ENCODE measurements at regions not wholly inside any gene's neighbourhood (a gene's known extent, or its start where the extent isn't known, plus 50 kb on each side); places are given as distances from the start of the nearest gene placed in this dataset.

DNA sequence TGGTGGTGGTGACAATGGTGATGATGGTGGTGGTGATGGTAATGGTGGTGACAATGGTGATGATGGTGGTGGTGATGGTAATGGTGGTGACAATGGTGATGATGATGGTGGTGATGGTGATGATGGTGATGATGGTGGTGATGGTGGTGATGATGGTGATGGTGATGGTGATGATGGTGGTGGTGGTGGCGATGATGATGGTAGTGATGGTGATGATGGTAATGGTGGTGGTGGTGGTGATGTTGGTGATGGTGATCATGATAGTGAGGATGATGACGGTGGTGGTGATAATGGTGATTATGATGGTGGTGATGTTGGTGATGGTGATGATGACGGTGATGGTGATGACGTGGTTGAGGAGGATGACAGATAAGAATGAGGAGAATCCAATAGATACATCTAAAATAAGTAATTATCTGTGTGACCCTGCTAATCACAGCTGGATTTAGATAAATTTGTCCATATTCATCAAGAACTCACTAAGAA is 170.7 kb upstream of the SFSWAP start:
- TF ChIP-seq POLR2AphosphoS5 (IDR thresholded peaks at IDR 0.05; ENCODE audit: low read depth, low read length): no peak
- no peak for TF ChIP-seq SIN3A (IDR thresholded peaks at IDR 0.05; ENCODE audit: borderline replicate concordance, insufficient read depth, low read length)
- TF ChIP-seq TAF1 (IDR thresholded peaks at IDR 0.05; ENCODE audit: borderline replicate concordance, insufficient read depth, low read length): no peak

Measured in PFSK-1 (cell line).